ENCODE measurements at regions not wholly inside any gene's neighbourhood (a gene's known extent, or its start where the extent isn't known, plus 50 kb on each side); places are given as distances from the start of the nearest gene placed in this dataset.

DNA sequence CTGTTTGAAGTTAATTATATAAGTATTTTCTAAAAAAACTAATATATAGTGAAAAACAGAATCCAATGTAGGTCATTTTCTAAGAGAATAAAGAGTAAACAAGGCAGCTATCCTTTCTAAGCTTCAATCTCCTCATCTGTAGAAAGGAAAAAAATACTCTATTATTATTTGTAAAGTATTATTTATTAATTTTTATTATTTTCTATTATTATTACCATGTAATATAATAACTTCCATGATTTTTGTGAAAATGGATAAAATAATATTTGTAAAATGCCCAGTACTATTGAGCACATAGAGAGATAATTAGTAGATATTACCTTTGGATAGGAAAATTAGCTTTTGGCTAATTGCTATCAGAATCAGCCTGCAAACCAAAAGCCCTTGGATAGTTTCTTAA, 684.4 kb downstream of the MTRR start:
- H3K79me2 ChIP-seq (ENCODE audit: insufficient read depth, low read length), result no peaks in the 10 kb centered on the region
- no peaks in the 10 kb centered on the region for H3K36me3 ChIP-seq (ENCODE audit: insufficient read depth, low read length)
- H4K20me1 ChIP-seq (ENCODE audit: insufficient read depth, low read length), result no peaks in the 10 kb centered on the region
- no peaks in the 10 kb centered on the region for H3K4me1 ChIP-seq (ENCODE audit: insufficient read depth, low read length, severe bottlenecking)
- H3K9me2 ChIP-seq (ENCODE audit: low read depth, low read length), result no peaks in the 10 kb centered on the region
- H3K27me3 ChIP-seq (ENCODE audit: insufficient read depth, low read length), result no peaks in the 10 kb centered on the region
- no peak overlapping the region for H3K9ac ChIP-seq (ENCODE audit: low read length)
- H3K27ac ChIP-seq (ENCODE audit: low read depth, low read length, poor library complexity, severe bottlenecking), result no peak overlapping the region
- H3F3A ChIP-seq (ENCODE audit: insufficient read depth, low read length), result no peaks in the 10 kb centered on the region
- TF ChIP-seq, protein P1, sequence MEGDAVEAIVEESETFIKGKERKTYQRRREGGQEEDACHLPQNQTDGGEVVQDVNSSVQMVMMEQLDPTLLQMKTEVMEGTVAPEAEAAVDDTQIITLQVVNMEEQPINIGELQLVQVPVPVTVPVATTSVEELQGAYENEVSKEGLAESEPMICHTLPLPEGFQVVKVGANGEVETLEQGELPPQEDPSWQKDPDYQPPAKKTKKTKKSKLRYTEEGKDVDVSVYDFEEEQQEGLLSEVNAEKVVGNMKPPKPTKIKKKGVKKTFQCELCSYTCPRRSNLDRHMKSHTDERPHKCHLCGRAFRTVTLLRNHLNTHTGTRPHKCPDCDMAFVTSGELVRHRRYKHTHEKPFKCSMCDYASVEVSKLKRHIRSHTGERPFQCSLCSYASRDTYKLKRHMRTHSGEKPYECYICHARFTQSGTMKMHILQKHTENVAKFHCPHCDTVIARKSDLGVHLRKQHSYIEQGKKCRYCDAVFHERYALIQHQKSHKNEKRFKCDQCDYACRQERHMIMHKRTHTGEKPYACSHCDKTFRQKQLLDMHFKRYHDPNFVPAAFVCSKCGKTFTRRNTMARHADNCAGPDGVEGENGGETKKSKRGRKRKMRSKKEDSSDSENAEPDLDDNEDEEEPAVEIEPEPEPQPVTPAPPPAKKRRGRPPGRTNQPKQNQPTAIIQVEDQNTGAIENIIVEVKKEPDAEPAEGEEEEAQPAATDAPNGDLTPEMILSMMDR (IDR thresholded peaks at IDR 0.05; ENCODE audit: low read length), result no peak
- TF ChIP-seq EZH2 (IDR thresholded peaks at IDR 0.05; ENCODE audit: borderline replicate concordance, low read length), result no peak
- no peak overlapping the region for H3K4me2 ChIP-seq (ENCODE audit: low read length)
- H3K4me3 ChIP-seq (ENCODE audit: low read depth, low read length, poor library complexity, severe bottlenecking), result no peak overlapping the region
- no peak overlapping the region for H2AFZ ChIP-seq (ENCODE audit: low read length)
- no peaks in the 10 kb centered on the region for H3K9me3 ChIP-seq (ENCODE audit: low read length)

DNA sequence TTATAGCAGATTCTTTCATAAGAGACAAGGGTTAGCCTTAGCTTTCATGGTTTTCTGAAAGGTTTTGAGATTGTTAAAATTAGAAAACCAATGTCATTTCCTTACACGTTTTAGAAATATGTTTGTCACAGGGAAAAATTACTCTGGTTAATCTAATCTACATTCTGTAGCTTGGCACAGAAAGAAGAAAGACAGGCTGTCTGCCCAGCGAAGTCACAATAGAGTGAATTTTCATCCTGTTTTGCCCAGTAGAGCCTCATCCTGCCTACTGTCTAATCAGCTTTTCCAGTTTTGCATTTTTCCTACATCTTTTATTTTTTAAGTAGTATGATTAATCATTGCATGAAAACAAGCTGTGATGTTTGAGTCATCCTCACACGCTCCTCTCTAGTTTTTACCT, 688.8 kb downstream of the MTRR start:
- H3K79me2 ChIP-seq (ENCODE audit: insufficient read depth, low read length), result no peaks in the 10 kb centered on the region
- H3K4me1 ChIP-seq (ENCODE audit: insufficient read depth, low read length, severe bottlenecking), result no peaks in the 10 kb centered on the region
- H4K20me1 ChIP-seq (ENCODE audit: insufficient read depth, low read length), result no peaks in the 10 kb centered on the region
- no peak overlapping the region for H3K27ac ChIP-seq (ENCODE audit: low read depth, low read length, poor library complexity, severe bottlenecking)
- H2AFZ ChIP-seq (ENCODE audit: low read length), result no peak overlapping the region
- H3K9me3 ChIP-seq (ENCODE audit: low read length), result no peaks in the 10 kb centered on the region
- H3K4me2 ChIP-seq (ENCODE audit: low read length), result no peak overlapping the region
- H3K9me2 ChIP-seq (ENCODE audit: low read depth, low read length), result no peaks in the 10 kb centered on the region
- H3K9ac ChIP-seq (ENCODE audit: low read length), result no peak overlapping the region
- no peak overlapping the region for H3K4me3 ChIP-seq (ENCODE audit: low read depth, low read length, poor library complexity, severe bottlenecking)
- H3F3A ChIP-seq (ENCODE audit: insufficient read depth, low read length), result no peaks in the 10 kb centered on the region
- no peak for TF ChIP-seq EZH2 (IDR thresholded peaks at IDR 0.05; ENCODE audit: borderline replicate concordance, low read length)
- TF ChIP-seq, protein P1 (IDR thresholded peaks at IDR 0.05; ENCODE audit: low read length), result no peak
- no peaks in the 10 kb centered on the region for H3K36me3 ChIP-seq (ENCODE audit: insufficient read depth, low read length)
- no peaks in the 10 kb centered on the region for H3K27me3 ChIP-seq (ENCODE audit: insufficient read depth, low read length)

DNA sequence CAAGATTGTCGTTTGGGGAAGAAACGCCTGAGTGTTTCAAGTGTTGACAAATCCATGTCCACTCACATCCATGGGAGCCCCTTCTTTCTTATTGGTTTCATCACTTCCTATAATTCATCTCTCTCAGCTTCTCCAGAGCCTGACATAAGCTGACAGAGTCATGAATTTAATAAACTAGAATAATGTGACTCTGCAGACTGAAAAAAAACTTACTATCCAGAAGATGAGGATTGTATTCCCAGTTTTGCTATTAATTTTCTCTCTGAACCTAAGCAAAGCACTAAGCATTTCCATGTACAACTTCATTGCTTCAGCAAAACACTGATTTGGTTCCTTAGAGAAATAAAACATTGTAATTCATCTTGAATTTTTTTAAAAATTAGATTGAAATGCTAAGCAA, 691.8 kb downstream of the MTRR start:
- H3F3A ChIP-seq (ENCODE audit: insufficient read depth, low read length), result no peaks in the 10 kb centered on the region

More for the DNA sequence above, 691.8 kb downstream of the MTRR start:
- Histone ChIP-seq H3K9me3 (ENCODE audit: low read length) (no peaks in the 10 kb centered on the region), H2AFZ (ENCODE audit: low read length) (no peak overlapping the region), H3K4me1 (ENCODE audit: insufficient read depth, low read length, severe bottlenecking) (no peaks in the 10 kb centered on the region), H3K36me3 (ENCODE audit: insufficient read depth, low read length) (no peaks in the 10 kb centered on the region), H4K20me1 (ENCODE audit: insufficient read depth, low read length) (no peaks in the 10 kb centered on the region), H3K4me2 (ENCODE audit: low read length) (no peak overlapping the region), H3K4me3 (ENCODE audit: low read depth, low read length, poor library complexity, severe bottlenecking) (no peak overlapping the region), H3K27ac (ENCODE audit: low read depth, low read length, poor library complexity, severe bottlenecking) (no peak overlapping the region), H3K9ac (ENCODE audit: low read length) (no peak overlapping the region), H3K27me3 (ENCODE audit: insufficient read depth, low read length) (no peaks in the 10 kb centered on the region), H3K79me2 (ENCODE audit: insufficient read depth, low read length) (no peaks in the 10 kb centered on the region), H3K9me2 (ENCODE audit: low read depth, low read length) (no peaks in the 10 kb centered on the region)
- no peak for TF ChIP-seq EZH2 (IDR thresholded peaks at IDR 0.05; ENCODE audit: borderline replicate concordance, low read length)
- TF ChIP-seq, protein P1 (IDR thresholded peaks at IDR 0.05; ENCODE audit: low read length), result no peak

All from OCI-LY1 (cell line).